Activated CD4-positive, alpha-beta T cell treated with anti-CD3 and anti-CD28 coated beads for 36 hours (primary cell): ENCODE measurements at regions not wholly inside any gene's neighbourhood (a gene's known extent, or its start where the extent isn't known, plus 50 kb on each side); places are given as distances from the start of the nearest gene placed in this dataset.
A peak's percentile ranks its signal among the peaks of the same experiment; 100 is the strongest.

Experiments used
- ATAC-seq: fragments of 200-7000 bp; cut with Tn5 transposase; one replicate; pipeline ENCODE4 v1.10.0; 2021; ENCODE audit warnings: mild to moderate bottlenecking, moderate library complexity
- CTCF ChIA-PET: fragments of 350-600 bp; sonication (Branson Sonifier 250); formaldehyde crosslinking; loops from one replicate; lab custom pipeline; 2021; ENCODE audit warnings: antibody characterized with exemption; lab: Charles Lee
- POLR2A ChIA-PET: fragments of 350-600 bp; sonication (Branson Sonifier 250); formaldehyde crosslinking; loops from one replicate; lab custom pipeline; 2021; ENCODE audit warnings: antibody characterized with exemption, inconsistent platforms; lab: Charles Lee
- DNase-seq: peaks from one replicate; pipeline ENCODE4 v3.0.0-alpha.2; 2020
- H3K27ac Mint-ChIP-seq: one replicate; pipeline ENCODE4 v1.8.0; 2021; ENCODE audit warnings: mixed read lengths
- H3K27me3 Mint-ChIP-seq: one replicate; pipeline ENCODE4 v1.8.0; 2021; ENCODE audit warnings: mixed read lengths
- H3K36me3 Mint-ChIP-seq: one replicate; pipeline ENCODE4 v1.8.0; 2021; ENCODE audit warnings: low read depth, mixed read lengths
- H3K4me1 Mint-ChIP-seq: one replicate; pipeline ENCODE4 v1.8.0; 2021; ENCODE audit warnings: mixed read lengths
- H3K4me3 Mint-ChIP-seq: one replicate; pipeline ENCODE4 v1.8.0; 2021; ENCODE audit warnings: mild to moderate bottlenecking, moderate library complexity, mixed read lengths
- H3K9me3 Mint-ChIP-seq: one replicate; pipeline ENCODE4 v1.8.0; 2021; ENCODE audit warnings: low read depth, mixed read lengths
- intact Hi-C, 2 experiments: fragments of 100-400 bp; cut with DNase I in 1 of 2; cut with micrococcal nuclease in 1 of 2; formaldehyde crosslinking; loops; one replicate each; pipeline versions ENCODE4 v1.14.2 to v1.15.1; 2022 to 2024; cut with DNase I, micrococcal nuclease

GRCh38 chr4:38322714-38323113 is 341.3 kb upstream of the KLF3 start:
- ChIA-PET CTCF (interaction anchor here (0.9 to 7.3 kb wide), 7 partner anchors 11 to 437 kb away, joined by 3 to 79 read pairs (median 6); no protein-coding TSS in a partner anchor), POLR2A (interaction anchor here (0.6 to 0.9 kb wide), 3 partner anchors 16 to 348 kb away, joined by 3 to 6 read pairs (median 6); no protein-coding TSS in a partner anchor)
- Mint-ChIP-seq H3K9me3 (peaks cover 4% of the 10 kb centered on the region), H3K4me3 (no peak overlapping the region), H3K36me3 (peaks cover 5% of the 10 kb centered on the region), H3K4me1 (peaks cover 63% of the 10 kb centered on the region), H3K27me3 (peaks cover 9% of the 10 kb centered on the region), H3K27ac (no peak overlapping the region)
- DNase-seq (no peak), ATAC-seq (no peak)
- intact Hi-C loops = no loop called here

GRCh38 chr4:38323141-38323641 is 340.8 kb upstream of the KLF3 start:
- no peak for ATAC-seq
- peaks cover 4% of the 10 kb centered on the region for H3K9me3 Mint-ChIP-seq
- peaks cover 66% of the 10 kb centered on the region for H3K4me1 Mint-ChIP-seq
- H3K27me3 Mint-ChIP-seq = peaks cover 9% of the 10 kb centered on the region
- intact Hi-C loops = no loop called here
- ChIA-PET POLR2A (interaction anchor here (0.6 to 0.9 kb wide), 4 partner anchors 17 to 364 kb away, joined by 3 to 6 read pairs (median 4); no protein-coding TSS in a partner anchor), CTCF (interaction anchor here (0.6 to 7.3 kb wide), 5 partner anchors 10 to 353 kb away, joined by 3 to 79 read pairs (median 6); no protein-coding TSS in a partner anchor)
- DNase-seq = no peak
- H3K27ac Mint-ChIP-seq = no peak overlapping the region
- H3K4me3 Mint-ChIP-seq = no peak overlapping the region
- H3K36me3 Mint-ChIP-seq = peaks cover 5% of the 10 kb centered on the region

GRCh38 chr4:38324861-38325628 is 339.0 kb upstream of the KLF3 start:
- ATAC-seq (no peak), DNase-seq (no peak)
- no peak overlapping the region for H3K4me3 Mint-ChIP-seq
- CTCF ChIA-PET = interaction anchor here (1.2 to 7.3 kb wide), 2 partner anchors 341 to 351 kb away, joined by 4 to 79 read pairs; no protein-coding TSS in a partner anchor
- intact Hi-C loops = loop anchor here in 1 of 2 experiments (5.0 kb wide), 2 partner anchors 132 to 182 kb away; no protein-coding TSS in a partner anchor
- POLR2A ChIA-PET = interaction anchor here (1.2 kb wide), 1 partner anchor 15 kb away, joined by 3 read pairs; no protein-coding TSS in a partner anchor
- no peak overlapping the region for H3K27ac Mint-ChIP-seq
- H3K27me3 Mint-ChIP-seq = peaks cover 12% of the 10 kb centered on the region
- peaks cover 4% of the 10 kb centered on the region for H3K9me3 Mint-ChIP-seq
- peaks cover 66% of the 10 kb centered on the region for H3K4me1 Mint-ChIP-seq
- peaks cover 5% of the 10 kb centered on the region for H3K36me3 Mint-ChIP-seq

- H3K9me3 Mint-ChIP-seq = peaks cover 4% of the 10 kb centered on the region
- H3K27ac Mint-ChIP-seq = no peak overlapping the region
- ATAC-seq = no peak
- intact Hi-C loops = loop anchor here in 1 of 2 experiments (5.0 kb wide), 2 partner anchors 132 to 182 kb away; no protein-coding TSS in a partner anchor
- H3K4me3 Mint-ChIP-seq = no peak overlapping the region
- peaks cover 66% of the 10 kb centered on the region for H3K4me1 Mint-ChIP-seq
- H3K27me3 Mint-ChIP-seq = peaks cover 16% of the 10 kb centered on the region
- ChIA-PET CTCF (interaction anchor here (1.4 to 7.3 kb wide), 2 partner anchors 350 to 353 kb away, joined by 5 to 79 read pairs; no protein-coding TSS in a partner anchor), POLR2A (no interaction called here)
- H3K36me3 Mint-ChIP-seq = peaks cover 5% of the 10 kb centered on the region
- no peak for DNase-seq
Measured at GRCh38 chr4:38325629-38325913, 338.4 kb upstream of the KLF3 start.

- Mint-ChIP-seq H3K27me3 (peaks cover 22% of the 10 kb centered on the region), H3K9me3 (peaks cover 4% of the 10 kb centered on the region), H3K4me3 (no peak overlapping the region), H3K4me1 (peaks cover 69% of the 10 kb centered on the region), H3K36me3 (peaks cover 5% of the 10 kb centered on the region), H3K27ac (no peak overlapping the region)
- intact Hi-C loops = loop anchor here in 1 of 2 experiments (5.0 kb wide), 2 partner anchors 131 to 181 kb away; no protein-coding TSS in a partner anchor
- DNase-seq = no peak
- CTCF ChIA-PET = interaction anchor here (1.4 to 2.3 kb wide), 2 partner anchors 350 to 352 kb away, joined by 5 to 6 read pairs; no protein-coding TSS in a partner anchor
- ATAC-seq = no peak
- POLR2A ChIA-PET = no interaction called here
Measured at GRCh38 chr4:38326499-38326898, 337.5 kb upstream of the KLF3 start.

GRCh38 chr4:38327174-38327573 is 336.8 kb upstream of the KLF3 start:
- H3K27me3 Mint-ChIP-seq = peaks cover 23% of the 10 kb centered on the region
- DNase-seq (no peak), ATAC-seq (no peak)
- peaks cover 4% of the 10 kb centered on the region for H3K9me3 Mint-ChIP-seq
- H3K36me3 Mint-ChIP-seq = peaks cover 5% of the 10 kb centered on the region
- H3K27ac Mint-ChIP-seq = no peak overlapping the region
- no peak overlapping the region for H3K4me3 Mint-ChIP-seq
- ChIA-PET CTCF (interaction anchor here (0.8 to 2.3 kb wide), 6 partner anchors 9 to 351 kb away, joined by 3 to 6 read pairs (median 4); no protein-coding TSS in a partner anchor), POLR2A (no interaction called here)
- intact Hi-C loops = loop anchor here in 1 of 2 experiments (5.0 kb wide), 2 partner anchors 130 to 180 kb away; no protein-coding TSS in a partner anchor
- peaks cover 69% of the 10 kb centered on the region for H3K4me1 Mint-ChIP-seq

- H3K4me3 Mint-ChIP-seq = no peak overlapping the region
- peaks cover 5% of the 10 kb centered on the region for H3K36me3 Mint-ChIP-seq
- peaks cover 3% of the 10 kb centered on the region for H3K9me3 Mint-ChIP-seq
- ChIA-PET CTCF (interaction anchor here (1.1 to 2.2 kb wide), 5 partner anchors 10 to 347 kb away, joined by 3 to 16 read pairs (median 6); no protein-coding TSS in a partner anchor), POLR2A (no interaction called here)
- ATAC-seq (peak; percentile 65), DNase-seq (peak; percentile 25)
- peaks cover 68% of the 10 kb centered on the region for H3K4me1 Mint-ChIP-seq
- intact Hi-C loops = loop anchor here in 1 of 2 experiments (5.0 kb wide), 2 partner anchors 128 to 178 kb away; no protein-coding TSS in a partner anchor
- H3K27ac Mint-ChIP-seq = no peak overlapping the region
- H3K27me3 Mint-ChIP-seq = peaks cover 20% of the 10 kb centered on the region
Measured at GRCh38 chr4:38328989-38329729, 334.8 kb upstream of the KLF3 start.

- peaks cover 5% of the 10 kb centered on the region for H3K36me3 Mint-ChIP-seq
- H3K4me3 Mint-ChIP-seq = no peak overlapping the region
- CTCF ChIA-PET = interaction anchor here (0.6 to 3.3 kb wide), 7 partner anchors 11 to 345 kb away, joined by 3 to 22 read pairs (median 3); no protein-coding TSS in a partner anchor
- intact Hi-C loops = no loop called here
- POLR2A ChIA-PET = no interaction called here
- ATAC-seq (no peak), DNase-seq (no peak)
- H3K4me1 Mint-ChIP-seq = peaks cover 78% of the 10 kb centered on the region
- H3K27me3 Mint-ChIP-seq = peaks cover 20% of the 10 kb centered on the region
- H3K27ac Mint-ChIP-seq = no peak overlapping the region
- H3K9me3 Mint-ChIP-seq = no peaks in the 10 kb centered on the region
Measured at GRCh38 chr4:38330321-38330720, 333.7 kb upstream of the KLF3 start.

GRCh38 chr4:38330936-38331335 is 333.1 kb upstream of the KLF3 start:
- ATAC-seq (no peak), DNase-seq (no peak)
- peaks cover under 1% of the 10 kb centered on the region for H3K36me3 Mint-ChIP-seq
- intact Hi-C loops = no loop called here
- no peak overlapping the region for H3K4me3 Mint-ChIP-seq
- ChIA-PET CTCF (interaction anchor here (1.0 to 3.3 kb wide), 5 partner anchors 11 to 345 kb away, joined by 3 to 22 read pairs (median 6); no protein-coding TSS in a partner anchor), POLR2A (no interaction called here)
- H3K9me3 Mint-ChIP-seq = no peaks in the 10 kb centered on the region
- no peak overlapping the region for H3K27ac Mint-ChIP-seq
- H3K27me3 Mint-ChIP-seq = peaks cover 18% of the 10 kb centered on the region
- peaks cover 78% of the 10 kb centered on the region for H3K4me1 Mint-ChIP-seq

- H3K36me3 Mint-ChIP-seq = no peaks in the 10 kb centered on the region
- ChIA-PET CTCF (interaction anchor here (3.3 kb wide), 1 partner anchor 13 kb away, joined by 22 read pairs; no protein-coding TSS in a partner anchor), POLR2A (no interaction called here)
- H3K27me3 Mint-ChIP-seq = peaks cover 16% of the 10 kb centered on the region
- H3K27ac Mint-ChIP-seq = no peak overlapping the region
- no peak for ATAC-seq
- no peak overlapping the region for H3K4me3 Mint-ChIP-seq
- intact Hi-C loops = no loop called here
- no peak for DNase-seq
- peaks cover 1% of the 10 kb centered on the region for H3K9me3 Mint-ChIP-seq
- H3K4me1 Mint-ChIP-seq = peaks cover 72% of the 10 kb centered on the region
Measured at GRCh38 chr4:38332699-38333098, 331.3 kb upstream of the KLF3 start.
